HepG2 (cell line): ENCODE measurements at regions not wholly inside any gene's neighbourhood (a gene's known extent, or its start where the extent isn't known, plus 50 kb on each side); places are given as distances from the start of the nearest gene placed in this dataset.

Source experiments
- CTCF ChIP-seq: sonication (generic); formaldehyde crosslinking; IDR thresholded peaks from 2 replicates; pipeline ENCODE4 v1.5.0; 2020; ENCODE audit warnings: mild to moderate bottlenecking, missing genetic modification reagents, moderate library complexity
- KLF13 ChIP-seq: sonication (generic); formaldehyde crosslinking; IDR thresholded peaks from 2 replicates; pipeline ENCODE4 v1.4.0; 2020; ENCODE audit warnings: mild to moderate bottlenecking, missing genetic modification reagents
- POLR2A ChIP-seq, 2 experiments: IDR thresholded peaks; 2 replicates each; pipeline ENCODE4 v1.6.1; 2011; ENCODE audit warnings: low read depth in 2 of 2, low read length in 2 of 2, mild to moderate bottlenecking in 1 of 2, moderate library complexity in 1 of 2; ENCODE audit not compliant: insufficient read depth in 1 of 2
- PREB ChIP-seq: sonication (generic); formaldehyde crosslinking; IDR thresholded peaks from 2 replicates; pipeline ENCODE4 v1.4.0; 2020; ENCODE audit warnings: missing genetic modification reagents
- RAD21 ChIP-seq: fragments of 450-650 bp; formaldehyde crosslinking; IDR thresholded peaks from 2 replicates; pipeline ENCODE4 v1.5.0; 2020; ENCODE audit warnings: mild to moderate bottlenecking
- REST ChIP-seq, 2 experiments: IDR thresholded peaks; 2 replicates each; pipeline ENCODE4 v1.6.1; 2011 to 2012; ENCODE audit warnings: low read length in 2 of 2, borderline replicate concordance in 1 of 2, low read depth in 1 of 2, mild to moderate bottlenecking in 1 of 2, moderate library complexity in 1 of 2
- SRSF9 ChIP-seq: fragments of 200-400 bp; formaldehyde crosslinking; IDR thresholded peaks from 2 replicates; pipeline ENCODE4 v1.6.1; 2018; ENCODE audit warnings: borderline replicate concordance, mild to moderate bottlenecking, low read depth, low read length; ENCODE audit not compliant: insufficient read depth, poor library complexity, severe bottlenecking
- SUZ12 ChIP-seq: fragments of 150-350 bp; IDR thresholded peaks from 2 replicates; pipeline ENCODE4 v1.6.1; 2014; ENCODE audit warnings: low read depth, low read length
- USF2 ChIP-seq, 2 experiments: sonication (generic) in 1 of 2; formaldehyde crosslinking in 1 of 2; IDR thresholded peaks; 2 replicates each; pipeline versions ENCODE4 v1.5.1 to v1.6.1; 2011 to 2020; ENCODE audit warnings: borderline replicate concordance in 1 of 2, low read depth in 1 of 2, low read length in 1 of 2, mild to moderate bottlenecking in 1 of 2, missing genetic modification reagents in 1 of 2, moderate library complexity in 1 of 2
- ZNF672 ChIP-seq: sonication (generic); formaldehyde crosslinking; IDR thresholded peaks from 2 replicates; pipeline ENCODE4 v1.8.1; 2022; ENCODE audit warnings: missing genetic modification reagents

- TF ChIP-seq POLR2A (IDR thresholded peaks at IDR 0.05; ENCODE audit: insufficient read depth in 1 of 2, low read depth in 2 of 2, low read length in 2 of 2) (no peak), ZNF672 (no peak), RAD21 (CRISPR knock-in tag) (no peak), PREB (CRISPR knock-in tag) (no peak), USF2 (IDR thresholded peaks at IDR 0.05; ENCODE audit: low read depth, low read length) (no peak), USF2 (CRISPR knock-in tag; IDR thresholded peaks at IDR 0.05; ENCODE audit: borderline replicate concordance) (no peak), SRSF9 (no peak), REST (IDR thresholded peaks at IDR 0.05; ENCODE audit: borderline replicate concordance in 1 of 2, low read depth in 1 of 2, low read length in 2 of 2) (no peak), SUZ12 (no peak), KLF13 (CRISPR knock-in tag) (no peak), CTCF (CRISPR knock-in tag) (no peak)
These were observed 110.6 kb downstream of the RPL10L start for GRCh38 chr14:46540986-46541385.
